ENCODE measurements at regions not wholly inside any gene's neighbourhood (a gene's known extent, or its start where the extent isn't known, plus 50 kb on each side); places are given as distances from the start of the nearest gene placed in this dataset.
A peak's percentile ranks its signal among the peaks of the same experiment; 100 is the strongest.

- no peak overlapping the region for H3K4me3 ChIP-seq (ENCODE audit: low read length)
- DNase-seq (ENCODE audit: low read depth), result no peak
- no peak for TF ChIP-seq CTCF (conservative IDR thresholded peaks at IDR 0.05; ENCODE audit: low read length)
These were observed 76.0 kb upstream of the DPYD start for GRCh38 chr1:97996880-97997279.

- peak; percentile 22 for DNase-seq (ENCODE audit: low read depth)
- TF ChIP-seq CTCF (conservative IDR thresholded peaks at IDR 0.05; ENCODE audit: low read length), result no peak
- H3K4me3 ChIP-seq (ENCODE audit: low read length), result no peak overlapping the region
These were observed 68.4 kb upstream of the DPYD start for GRCh38 chr1:97989094-97989680.

GRCh38 chr1:97986041-97987005 lies 65.5 kb upstream of the DPYD start:
- no peak for DNase-seq (ENCODE audit: low read depth)
- H3K4me3 ChIP-seq (ENCODE audit: low read length), result no peak overlapping the region
- no peak for TF ChIP-seq CTCF (conservative IDR thresholded peaks at IDR 0.05; ENCODE audit: low read length)

- TF ChIP-seq CTCF (conservative IDR thresholded peaks at IDR 0.05; ENCODE audit: low read length), result no peak
- no peak overlapping the region for H3K4me3 ChIP-seq (ENCODE audit: low read length)
These were observed 62.3 kb upstream of the DPYD start for GRCh38 chr1:97983126-97983525.

GRCh38 chr1:97980530-97980929 lies 59.7 kb upstream of the DPYD start:
- DNase-seq (ENCODE audit: low read depth), result no peak
- TF ChIP-seq CTCF (conservative IDR thresholded peaks at IDR 0.05; ENCODE audit: low read length), result no peak

More at GRCh38 chr1:97983126-97983525, 62.3 kb upstream of the DPYD start:
- no peak for DNase-seq (ENCODE audit: low read depth)

GRCh38 chr1:97976801-97977200 lies 56.0 kb upstream of the DPYD start:
- no peak for DNase-seq (ENCODE audit: low read depth)

More at GRCh38 chr1:97980530-97980929, 59.7 kb upstream of the DPYD start:
- H3K4me3 ChIP-seq (ENCODE audit: low read length), result no peak overlapping the region

More at GRCh38 chr1:97976801-97977200, 56.0 kb upstream of the DPYD start:
- no peak overlapping the region for H3K4me3 ChIP-seq (ENCODE audit: low read length)
- no peak for TF ChIP-seq CTCF (conservative IDR thresholded peaks at IDR 0.05; ENCODE audit: low read length)

All from AG10803 (cell line).